HEK293 (cell line): ENCODE measurements at regions not wholly inside any gene's neighbourhood (a gene's known extent, or its start where the extent isn't known, plus 50 kb on each side); places are given as distances from the start of the nearest gene placed in this dataset.

Experiments used
- CTCF ChIP-seq: fragments of 450-650 bp; formaldehyde crosslinking; IDR thresholded peaks from 2 replicates; pipeline ENCODE4 v1.5.1; 2016; ENCODE audit warnings: missing biosample characterization, missing genetic modification characterization
- HOXA7 ChIP-seq: sonication (generic); formaldehyde crosslinking; IDR thresholded peaks from 2 replicates; pipeline ENCODE4 v1.8.1; 2022; ENCODE audit warnings: missing genetic modification reagents, borderline replicate concordance
- SP2 ChIP-seq: fragments of 450-650 bp; formaldehyde crosslinking; IDR thresholded peaks from 2 replicates; pipeline ENCODE4 v1.5.1; 2016; ENCODE audit warnings: missing biosample characterization, missing genetic modification characterization
- TCF7L2 ChIP-seq: IDR thresholded peaks from 2 replicates; pipeline ENCODE4 v1.6.1; 2011; ENCODE audit warnings: low read depth, mild to moderate bottlenecking, inconsistent platforms, low read length, moderate library complexity, borderline replicate concordance
- ZBTB49 ChIP-seq: fragments of 450-650 bp; formaldehyde crosslinking; IDR thresholded peaks from 2 replicates; pipeline ENCODE4 v1.5.1; 2016; ENCODE audit warnings: missing biosample characterization, missing genetic modification characterization, low read depth
- ZNF18 ChIP-seq: fragments of 450-650 bp; formaldehyde crosslinking; IDR thresholded peaks from 2 replicates; pipeline ENCODE4 v1.5.1; 2016; ENCODE audit warnings: missing biosample characterization, missing genetic modification characterization
- ZNF292 ChIP-seq: fragments of 450-650 bp; formaldehyde crosslinking; IDR thresholded peaks from 2 replicates; pipeline ENCODE4 v1.5.1; 2016; ENCODE audit warnings: low read depth, missing biosample characterization, missing genetic modification characterization, borderline replicate concordance
- ZNF394 ChIP-seq: fragments of 450-650 bp; formaldehyde crosslinking; IDR thresholded peaks from 2 replicates; pipeline ENCODE4 v1.5.1; 2016; ENCODE audit warnings: missing biosample characterization, missing genetic modification characterization, mild to moderate bottlenecking, moderate library complexity, borderline replicate concordance
- ZNF747 ChIP-seq: fragments of 450-650 bp; formaldehyde crosslinking; IDR thresholded peaks from 2 replicates; pipeline ENCODE4 v1.5.1; 2016; ENCODE audit warnings: missing biosample characterization, missing genetic modification characterization
- ZNF791 ChIP-seq: fragments of 450-650 bp; formaldehyde crosslinking; IDR thresholded peaks from 2 replicates; pipeline ENCODE4 v1.5.1; 2016; ENCODE audit warnings: missing biosample characterization, missing genetic modification characterization
- ZSCAN30 ChIP-seq: fragments of 450-650 bp; IDR thresholded peaks from 2 replicates; pipeline ENCODE4 v1.5.1; 2018; ENCODE audit warnings: missing biosample characterization, mild to moderate bottlenecking, missing genetic modification characterization, moderate library complexity
- TF ChIP-seq, protein P1 (sequence below): fragments of 450-650 bp; formaldehyde crosslinking; IDR thresholded peaks from 2 replicates; pipeline ENCODE4 v1.5.1; 2016; ENCODE audit warnings: missing biosample characterization, missing genetic modification characterization
- TF ChIP-seq, protein P2 (sequence below): fragments of 450-650 bp; formaldehyde crosslinking; IDR thresholded peaks from 2 replicates; pipeline ENCODE4 v1.5.1; 2016; ENCODE audit warnings: missing biosample characterization, missing genetic modification characterization

DNA sequence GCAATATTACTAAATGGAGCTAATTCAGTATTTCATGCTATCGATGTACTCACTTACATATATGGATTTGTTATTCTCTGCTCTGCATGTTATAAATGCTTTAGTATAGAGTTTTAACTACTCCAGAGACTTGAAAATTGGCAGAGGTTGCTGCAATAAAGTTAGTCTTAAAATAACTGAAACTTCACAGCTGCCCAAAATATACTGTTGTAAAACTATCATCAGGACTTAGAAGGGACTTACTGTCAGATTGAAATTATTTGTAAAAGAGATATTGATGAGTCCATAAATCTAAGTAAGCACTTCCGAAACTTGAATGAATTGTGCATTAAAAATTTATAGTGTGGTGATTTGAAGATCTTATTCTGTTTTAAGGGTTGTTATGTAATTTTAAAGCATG, 1178.2 kb upstream of the PCDH20 start:
- TF ChIP-seq ZNF292 (no peak), ZNF18 (no peak), ZNF747 (tag by site-specific recombination) (no peak), CTCF (tag by site-specific recombination) (no peak), ZNF791 (tag by site-specific recombination) (no peak), TCF7L2 (no peak), SP2 (tag by site-specific recombination) (no peak), ZSCAN30 (tag by site-specific recombination) (no peak), HOXA7 (CRISPR knock-in tag) (no peak), ZBTB49 (tag by site-specific recombination) (no peak), ZNF394 (tag by site-specific recombination) (no peak)
- TF ChIP-seq, protein P1, sequence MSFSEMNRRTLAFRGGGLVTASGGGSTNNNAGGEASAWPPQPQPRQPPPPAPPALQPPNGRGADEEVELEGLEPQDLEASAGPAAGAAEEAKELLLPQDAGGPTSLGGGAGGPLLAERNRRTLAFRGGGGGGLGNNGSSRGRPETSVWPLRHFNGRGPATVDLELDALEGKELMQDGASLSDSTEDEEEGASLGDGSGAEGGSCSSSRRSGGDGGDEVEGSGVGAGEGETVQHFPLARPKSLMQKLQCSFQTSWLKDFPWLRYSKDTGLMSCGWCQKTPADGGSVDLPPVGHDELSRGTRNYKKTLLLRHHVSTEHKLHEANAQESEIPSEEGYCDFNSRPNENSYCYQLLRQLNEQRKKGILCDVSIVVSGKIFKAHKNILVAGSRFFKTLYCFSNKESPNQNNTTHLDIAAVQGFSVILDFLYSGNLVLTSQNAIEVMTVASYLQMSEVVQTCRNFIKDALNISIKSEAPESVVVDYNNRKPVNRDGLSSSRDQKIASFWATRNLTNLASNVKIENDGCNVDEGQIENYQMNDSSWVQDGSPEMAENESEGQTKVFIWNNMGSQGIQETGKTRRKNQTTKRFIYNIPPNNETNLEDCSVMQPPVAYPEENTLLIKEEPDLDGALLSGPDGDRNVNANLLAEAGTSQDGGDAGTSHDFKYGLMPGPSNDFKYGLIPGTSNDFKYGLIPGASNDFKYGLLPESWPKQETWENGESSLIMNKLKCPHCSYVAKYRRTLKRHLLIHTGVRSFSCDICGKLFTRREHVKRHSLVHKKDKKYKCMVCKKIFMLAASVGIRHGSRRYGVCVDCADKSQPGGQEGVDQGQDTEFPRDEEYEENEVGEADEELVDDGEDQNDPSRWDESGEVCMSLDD (tag by site-specific recombination): no peak
- TF ChIP-seq, protein P2, sequence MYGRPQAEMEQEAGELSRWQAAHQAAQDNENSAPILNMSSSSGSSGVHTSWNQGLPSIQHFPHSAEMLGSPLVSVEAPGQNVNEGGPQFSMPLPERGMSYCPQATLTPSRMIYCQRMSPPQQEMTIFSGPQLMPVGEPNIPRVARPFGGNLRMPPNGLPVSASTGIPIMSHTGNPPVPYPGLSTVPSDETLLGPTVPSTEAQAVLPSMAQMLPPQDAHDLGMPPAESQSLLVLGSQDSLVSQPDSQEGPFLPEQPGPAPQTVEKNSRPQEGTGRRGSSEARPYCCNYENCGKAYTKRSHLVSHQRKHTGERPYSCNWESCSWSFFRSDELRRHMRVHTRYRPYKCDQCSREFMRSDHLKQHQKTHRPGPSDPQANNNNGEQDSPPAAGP: no peak
